Fibroblast of peridontal ligament (primary cell): ENCODE measurements at regions not wholly inside any gene's neighbourhood (a gene's known extent, or its start where the extent isn't known, plus 50 kb on each side); places are given as distances from the start of the nearest gene placed in this dataset.

Experiments used
- DNase-seq: peaks from one replicate; pipeline ENCODE4 v3.0.0-alpha.2; 2010; ENCODE audit errors: extremely low read depth

DNA sequence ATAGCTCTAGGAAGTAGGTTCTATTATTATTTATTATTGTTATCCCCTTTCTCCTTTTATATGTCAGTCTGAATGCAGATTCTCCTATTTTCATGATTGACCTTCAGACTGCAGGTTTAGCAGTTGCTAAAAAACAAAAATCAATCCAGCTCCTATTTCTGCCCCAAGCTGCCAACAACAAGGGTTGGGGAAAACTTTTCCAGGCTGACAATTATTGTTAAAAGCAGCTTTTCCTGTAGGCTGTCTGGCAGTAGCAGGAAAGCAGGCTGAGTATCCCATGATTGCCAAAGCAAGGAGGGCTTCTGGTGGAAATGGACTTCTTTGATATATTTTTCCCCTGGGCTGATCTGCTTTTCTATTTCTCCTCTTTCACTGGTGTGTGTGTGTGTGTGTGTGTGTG, 78.0 kb upstream of the CTLA4 start:
- DNase-seq: no peak

DNA sequence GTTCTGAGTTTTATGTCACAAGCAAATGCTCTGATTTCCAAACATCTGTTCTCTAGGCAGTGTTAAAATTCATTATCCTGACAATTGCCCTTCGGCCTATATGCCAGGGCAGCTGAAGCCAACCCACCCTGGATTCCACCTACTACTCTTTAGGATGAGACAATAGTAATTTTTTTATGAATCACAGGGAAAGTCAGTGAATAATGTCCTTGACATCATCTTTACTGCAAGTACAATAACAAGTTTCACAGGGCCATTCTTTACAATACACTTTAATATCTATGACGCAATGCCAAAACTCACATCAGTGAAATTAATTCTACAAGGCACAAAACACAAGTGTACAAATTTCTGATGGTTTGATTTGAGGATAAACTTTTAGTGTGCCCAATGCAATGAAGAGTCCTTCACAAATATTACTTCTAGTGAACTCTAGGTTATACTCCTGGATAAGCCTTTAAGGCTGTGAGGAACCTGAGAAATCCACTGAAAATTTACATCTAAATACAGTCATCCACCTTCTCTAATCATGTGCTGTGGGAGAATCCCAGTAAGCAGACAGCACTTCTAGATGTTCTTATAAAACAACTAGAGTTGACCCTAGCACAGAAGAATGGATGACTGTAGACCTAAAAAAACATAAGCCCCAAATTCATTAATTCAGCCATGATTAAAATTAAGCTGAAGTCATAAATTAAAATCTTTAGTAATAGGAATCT, 77.3 kb upstream of the CTLA4 start:
- DNase-seq: peak; percentile 29

DNA sequence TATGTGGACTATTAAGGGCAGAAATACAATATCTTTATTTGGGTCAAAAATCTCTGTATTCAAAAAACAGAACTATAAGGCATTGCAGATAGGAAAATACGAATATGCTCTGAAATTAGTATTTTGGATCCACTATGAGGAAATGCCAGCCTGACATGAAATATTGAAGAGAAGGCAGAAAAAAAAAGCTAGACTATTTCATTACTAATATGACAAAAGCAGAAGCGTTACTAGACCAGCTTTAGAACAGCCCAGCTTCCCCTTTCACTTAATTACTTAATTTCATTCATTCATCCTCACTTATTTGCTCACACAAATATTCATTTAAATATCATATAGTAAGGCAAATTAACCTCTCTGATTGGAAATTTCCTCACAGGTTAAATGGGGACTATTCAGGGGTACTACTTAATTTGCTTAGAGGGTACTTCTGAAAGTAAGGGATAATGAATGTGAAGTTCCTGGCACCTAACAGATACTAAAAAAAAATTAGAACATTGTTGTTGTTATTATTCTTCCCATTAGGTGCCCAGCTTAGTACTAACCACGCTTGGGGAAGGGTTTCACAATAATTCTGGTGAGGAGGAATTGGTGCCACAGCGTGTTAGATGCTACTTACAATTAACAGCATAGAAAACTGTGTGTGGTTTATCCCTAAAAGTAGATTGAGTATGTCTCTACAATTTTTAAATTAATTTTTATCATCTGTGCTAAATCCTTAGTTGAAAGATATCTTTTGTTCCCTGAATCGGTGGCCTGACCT, 71.1 kb upstream of the CTLA4 start:
- DNase-seq: no peak

DNA sequence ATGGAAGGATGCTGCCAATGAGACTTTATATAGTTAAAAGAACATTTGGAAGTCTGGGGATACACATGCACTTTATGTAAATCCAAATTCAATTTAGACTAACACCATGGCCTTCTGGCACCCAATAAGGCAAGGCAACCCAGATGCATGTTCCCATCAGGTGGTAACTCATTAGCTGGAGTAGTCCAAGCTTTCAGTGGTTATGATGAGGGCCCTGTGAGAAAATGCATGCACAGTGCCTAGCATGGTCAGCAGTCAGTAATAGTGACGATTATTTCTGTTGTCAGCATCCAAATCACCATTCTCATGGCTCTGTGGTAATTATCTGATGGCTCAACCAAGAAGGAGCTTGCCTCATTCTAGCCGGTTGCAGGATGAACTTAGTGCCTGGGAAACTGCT, 70.3 kb upstream of the CTLA4 start:
- DNase-seq: peak; percentile 78

DNA sequence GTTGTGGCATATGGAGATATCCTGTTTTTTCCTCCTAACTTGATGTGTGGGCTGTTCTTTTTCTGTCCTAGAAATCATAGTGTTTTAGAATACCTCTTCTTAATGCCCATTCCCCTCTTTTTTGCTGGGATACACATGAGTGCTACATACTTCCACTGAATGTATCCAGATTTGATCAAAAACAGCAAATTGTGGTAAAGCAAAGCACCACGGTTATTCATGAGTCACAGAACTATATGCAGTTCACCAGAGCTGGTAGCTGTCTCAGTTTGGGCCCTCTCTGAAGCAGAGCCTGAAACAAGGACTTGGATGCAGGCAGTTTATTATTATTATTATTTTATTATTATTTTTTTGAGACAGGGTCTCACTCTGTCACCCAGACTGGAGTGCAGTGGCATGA, 69.9 kb upstream of the CTLA4 start:
- peak; percentile 88 for DNase-seq

DNA sequence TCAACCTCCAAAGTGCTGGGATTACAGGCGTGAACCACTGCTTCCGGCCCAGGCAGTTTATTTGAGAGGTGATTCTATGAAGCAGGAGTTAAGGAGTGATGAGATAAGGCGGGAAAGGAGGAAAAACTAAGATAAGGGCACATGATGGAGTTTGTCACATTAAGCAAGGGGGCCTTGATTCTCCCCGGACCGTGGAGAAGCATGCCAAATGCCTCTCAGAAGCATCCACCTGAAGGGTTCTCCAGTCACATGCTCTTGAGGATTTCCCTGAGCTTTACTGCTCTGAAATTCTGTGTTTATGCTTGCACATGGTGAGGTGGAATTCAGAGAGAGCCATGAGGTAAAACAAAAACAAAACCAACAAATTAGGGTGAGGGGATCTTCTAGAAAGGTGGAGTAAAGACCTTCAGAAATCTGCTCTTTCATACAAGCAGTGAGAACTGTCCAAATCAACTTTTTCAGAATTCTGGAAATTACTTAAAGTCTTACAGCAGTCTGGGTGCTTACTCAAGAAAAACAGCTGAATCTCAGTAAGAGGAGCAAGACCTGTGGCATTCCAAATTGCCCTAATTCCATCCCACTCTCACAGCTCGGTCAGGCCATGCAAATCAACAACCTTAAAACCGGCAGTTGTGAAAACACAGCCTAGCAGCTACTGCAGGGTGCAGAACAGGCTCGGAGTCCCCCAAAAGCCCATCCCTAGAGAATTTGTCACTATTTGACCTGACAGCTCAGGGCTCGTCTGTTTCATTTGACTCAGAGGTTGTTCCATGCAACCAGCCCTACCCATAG, 69.1 kb upstream of the CTLA4 start:
- DNase-seq: peak; percentile 50

DNA sequence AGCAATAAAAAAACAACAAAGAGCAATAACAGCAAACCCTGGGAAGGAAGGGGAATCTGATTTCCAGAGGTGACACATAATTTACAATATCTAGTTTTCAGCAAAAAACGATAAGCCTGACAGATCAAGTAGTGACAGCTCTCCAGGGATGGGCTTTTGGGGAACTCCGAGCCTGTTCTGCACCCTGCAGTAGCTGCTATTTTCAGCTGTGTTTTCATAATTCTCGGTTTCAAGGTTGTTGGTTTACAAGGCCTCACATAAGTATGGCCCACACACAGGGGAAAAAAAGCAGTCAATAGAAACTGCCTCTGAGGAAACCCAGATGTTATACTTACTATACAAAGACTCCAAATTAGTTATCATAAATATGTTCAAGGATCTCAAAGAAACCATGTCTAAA, 67.7 kb upstream of the CTLA4 start:
- no peak for DNase-seq

DNA sequence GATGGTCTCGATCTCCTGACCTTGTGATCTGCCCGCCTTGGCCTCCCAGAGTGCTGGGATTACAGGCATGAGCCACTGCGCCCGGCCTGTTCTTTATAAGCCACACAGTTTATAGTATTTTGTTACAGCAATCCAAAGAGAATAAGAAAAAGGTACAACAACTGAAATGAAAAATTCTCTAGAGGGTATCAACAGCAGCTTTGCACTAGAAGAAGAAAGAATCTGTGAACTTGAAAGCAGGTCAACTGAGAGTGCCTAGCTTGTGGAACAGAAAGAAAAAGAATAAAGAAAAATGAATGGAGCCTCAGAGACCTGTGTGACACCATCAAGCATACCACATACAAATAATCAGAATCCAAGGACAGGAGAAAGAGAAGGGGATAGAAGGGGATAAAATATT, 66.8 kb upstream of the CTLA4 start:
- DNase-seq: no peak

DNA sequence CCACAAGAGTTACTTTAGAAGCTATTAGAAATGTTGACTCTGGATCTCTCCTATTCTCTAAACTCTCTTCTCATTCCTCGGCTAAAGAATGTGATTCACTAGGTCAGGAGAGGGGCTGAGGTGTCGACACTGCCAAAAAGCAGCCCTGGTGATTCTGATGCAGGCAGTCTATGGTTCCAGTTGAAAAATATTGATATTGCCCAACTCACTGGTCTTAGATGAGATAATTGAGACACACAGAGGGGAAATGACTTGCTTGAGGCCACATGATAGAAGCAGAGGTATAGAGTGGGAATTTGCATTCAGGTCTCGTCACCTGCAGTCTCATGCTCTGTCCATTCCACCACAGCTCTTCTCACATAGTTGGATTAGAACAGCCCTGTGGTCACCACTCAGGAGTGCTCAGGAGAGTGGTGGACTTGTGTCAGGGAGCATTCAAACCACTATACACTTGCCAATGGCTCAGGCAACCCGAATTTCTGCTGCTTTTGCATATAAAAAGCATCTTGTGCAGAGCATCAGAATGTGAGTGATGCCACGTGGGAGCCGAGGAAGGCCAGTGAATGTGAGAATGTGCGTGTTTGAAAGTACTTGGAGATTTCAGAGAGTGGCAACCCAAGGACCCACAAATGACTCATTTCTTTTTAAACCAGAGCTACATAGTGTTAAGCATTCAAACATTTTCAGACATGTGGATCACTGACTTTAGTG, 65.1 kb upstream of the CTLA4 start:
- DNase-seq: peak; percentile 95

DNA sequence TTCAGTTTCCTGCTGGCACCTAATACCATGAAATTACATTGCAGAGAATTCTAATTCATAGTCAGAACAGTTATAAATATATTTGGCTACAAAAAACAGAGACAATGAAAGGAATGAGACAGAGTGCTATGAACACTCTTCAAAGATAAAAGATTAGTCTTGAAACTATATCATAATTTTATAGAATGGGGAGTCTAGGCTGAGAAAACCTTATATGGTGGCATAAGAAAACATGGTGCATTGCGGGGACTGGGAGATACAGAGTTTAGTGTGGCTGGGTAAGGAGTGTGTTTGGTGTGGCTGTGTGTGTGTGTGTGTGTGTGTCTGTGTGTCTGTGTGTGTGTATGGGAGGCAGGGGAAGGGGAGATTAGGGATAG, 64.5 kb upstream of the CTLA4 start:
- DNase-seq: no peak

DNA sequence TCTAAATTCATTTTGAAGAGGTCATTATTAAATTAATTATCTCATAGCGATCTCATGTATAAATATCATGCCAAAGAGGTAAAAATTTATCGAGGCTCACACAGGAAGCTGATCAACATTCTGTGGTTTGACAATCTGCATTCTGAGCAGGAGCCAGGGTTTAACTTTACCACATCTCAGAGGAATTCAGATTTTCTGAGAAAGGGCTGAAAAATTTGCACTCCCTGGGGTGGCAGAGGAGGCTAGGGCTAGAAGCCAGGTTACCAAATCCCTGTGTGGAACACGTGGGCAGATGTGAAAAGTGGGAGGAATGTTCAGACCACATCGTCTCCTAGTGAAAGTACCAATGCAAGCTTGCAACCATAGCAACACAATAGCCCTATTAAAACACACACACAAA, 63.5 kb upstream of the CTLA4 start:
- peak; percentile 100 for DNase-seq

DNA sequence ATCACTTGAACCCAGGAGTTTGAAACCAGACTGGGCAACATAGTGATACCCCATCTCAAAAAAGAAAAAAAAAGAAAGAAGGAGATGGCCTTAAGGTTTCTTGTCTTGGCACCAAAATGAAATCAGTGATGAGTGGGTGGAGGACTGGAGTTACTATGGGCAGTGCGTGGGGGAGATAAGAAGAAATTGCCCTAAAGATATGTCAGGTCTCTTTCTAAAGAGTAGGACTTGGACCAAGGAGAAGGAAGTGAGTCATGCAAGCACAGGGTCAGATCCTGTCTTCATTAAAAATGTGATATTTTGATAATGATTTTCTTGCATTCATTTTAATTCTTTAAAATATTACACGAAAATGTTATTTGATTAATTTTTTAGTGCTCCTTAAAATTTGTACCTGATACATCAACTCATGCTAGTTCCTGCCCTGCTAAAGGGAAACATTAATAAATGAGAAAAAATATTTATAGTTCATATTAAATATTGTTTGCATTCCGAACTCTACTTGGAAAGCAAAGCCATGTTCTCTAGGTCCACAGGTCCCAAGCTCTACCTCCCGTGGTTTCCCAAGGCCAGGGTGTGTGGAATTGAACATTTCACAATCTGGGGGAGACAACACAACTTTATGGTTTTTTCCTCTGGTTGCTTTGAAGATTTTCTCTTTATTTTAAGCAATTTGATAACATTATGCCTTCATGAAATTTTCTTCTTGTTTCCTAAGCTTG, 62.6 kb upstream of the CTLA4 start:
- peak; percentile 31 for DNase-seq

DNA sequence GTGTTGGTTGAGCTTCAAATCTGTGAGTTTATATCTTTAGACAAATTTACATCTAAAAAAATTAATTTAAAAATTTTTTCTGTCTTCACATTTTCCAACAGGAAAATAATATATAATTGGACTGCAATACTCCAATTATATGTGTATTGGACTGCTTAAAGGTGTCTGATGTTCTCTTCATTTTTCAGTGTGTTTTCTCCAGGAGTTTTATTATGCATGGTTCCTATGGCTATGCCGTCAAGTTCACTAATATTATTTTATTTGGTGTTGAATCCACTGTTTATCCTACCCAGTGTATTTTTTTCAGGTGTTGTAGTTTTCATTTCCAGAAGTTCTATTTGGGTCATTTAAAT, 62.1 kb upstream of the CTLA4 start:
- no peak for DNase-seq

DNA sequence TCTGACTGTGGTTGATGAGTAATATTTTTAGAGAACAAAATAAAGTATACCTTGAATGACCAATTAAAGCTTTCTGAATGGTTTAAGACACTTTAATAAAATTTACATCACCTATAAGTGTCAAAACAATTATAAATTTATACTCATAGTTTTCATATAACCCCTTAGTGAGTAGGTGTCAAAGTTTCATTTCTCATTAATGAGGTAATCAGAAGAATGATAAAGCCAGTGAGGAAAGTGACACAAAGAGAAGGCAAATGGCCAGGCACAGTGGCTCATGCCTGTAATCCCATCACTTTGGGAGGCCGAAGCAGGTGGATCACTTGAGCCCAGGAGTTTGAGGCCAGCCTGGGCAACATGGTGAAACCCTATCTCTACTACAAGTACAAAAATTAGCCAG, 60.8 kb upstream of the CTLA4 start:
- DNase-seq: no peak

DNA sequence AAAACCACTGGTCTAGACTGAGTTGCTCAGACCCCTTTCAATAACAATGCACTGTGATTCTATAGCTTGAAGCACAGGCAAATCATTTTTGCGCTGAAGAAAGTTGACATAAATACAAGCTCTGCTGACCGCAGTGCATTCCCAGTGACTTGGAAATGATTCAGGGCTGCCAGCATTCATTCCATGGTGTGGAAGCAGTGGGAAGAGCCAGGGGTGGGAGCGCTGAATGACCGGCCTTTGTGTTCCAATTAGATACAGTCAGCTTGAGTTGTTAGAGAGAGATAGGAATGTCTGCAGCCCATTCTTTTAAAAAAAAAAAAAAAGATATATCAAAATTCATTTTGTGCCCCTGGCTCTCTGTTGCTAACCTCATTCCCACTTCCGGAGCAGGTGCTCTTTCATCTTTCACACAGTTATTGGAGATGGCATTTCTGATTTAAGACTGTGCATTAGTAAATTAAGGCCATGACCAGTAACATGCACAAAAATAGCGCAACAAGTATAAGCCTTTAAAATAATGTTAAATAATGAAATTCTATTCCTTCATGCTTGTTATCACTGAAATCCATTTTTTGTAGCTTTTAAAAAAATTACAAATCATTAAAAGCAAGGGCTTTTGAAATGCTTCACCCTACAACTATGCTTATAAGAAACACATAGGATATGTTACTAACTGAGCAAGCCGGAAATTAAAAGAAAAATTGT, 59.4 kb upstream of the CTLA4 start:
- peak; percentile 98 for DNase-seq

DNA sequence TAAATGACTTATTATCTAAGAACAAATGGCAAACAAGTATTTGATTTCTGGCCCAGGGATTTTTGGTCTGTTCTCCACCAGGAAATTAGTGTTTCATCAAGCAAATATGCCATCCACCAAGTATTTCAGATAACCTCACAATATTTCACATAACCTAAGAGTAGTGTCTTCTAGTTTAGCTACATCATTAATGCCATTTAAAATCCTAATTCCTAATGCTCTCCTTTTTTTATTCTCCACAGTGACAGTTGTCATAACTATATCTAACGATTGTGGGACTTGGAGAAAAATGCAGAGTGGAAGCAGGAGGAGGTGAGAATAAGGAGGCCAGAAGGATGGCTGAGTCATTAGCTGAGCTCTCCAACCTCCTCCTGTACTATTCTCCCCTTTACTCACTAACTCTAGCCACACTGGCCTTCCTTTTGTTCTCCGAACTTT, 58.5 kb upstream of the CTLA4 start:
- peak; percentile 77 for DNase-seq

DNA sequence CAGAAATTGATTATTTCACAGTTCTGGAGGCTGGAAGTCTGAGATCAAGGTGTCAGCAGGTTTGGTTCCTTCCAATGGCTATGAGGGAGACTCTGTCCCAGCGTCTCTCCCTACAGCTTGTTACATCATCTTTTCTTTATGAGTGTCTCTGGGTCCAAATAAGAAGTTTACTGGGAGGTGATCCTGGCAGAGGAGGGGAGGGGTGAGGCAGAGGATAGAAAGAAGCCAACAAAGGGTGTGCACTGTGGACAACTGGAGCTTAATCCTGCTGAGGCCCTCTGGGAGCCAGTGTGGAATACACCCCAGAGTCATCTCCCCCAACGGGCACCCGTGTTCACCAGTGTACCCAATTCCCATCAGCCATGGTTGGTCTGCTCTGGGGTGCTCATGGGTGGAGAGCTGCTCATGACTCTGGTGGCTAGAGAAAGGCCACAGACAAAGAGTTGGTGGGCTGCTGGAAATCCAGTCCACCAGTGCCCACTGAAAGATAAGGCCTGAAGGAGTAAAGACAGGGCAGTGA, 57.5 kb upstream of the CTLA4 start:
- DNase-seq: no peak

DNA sequence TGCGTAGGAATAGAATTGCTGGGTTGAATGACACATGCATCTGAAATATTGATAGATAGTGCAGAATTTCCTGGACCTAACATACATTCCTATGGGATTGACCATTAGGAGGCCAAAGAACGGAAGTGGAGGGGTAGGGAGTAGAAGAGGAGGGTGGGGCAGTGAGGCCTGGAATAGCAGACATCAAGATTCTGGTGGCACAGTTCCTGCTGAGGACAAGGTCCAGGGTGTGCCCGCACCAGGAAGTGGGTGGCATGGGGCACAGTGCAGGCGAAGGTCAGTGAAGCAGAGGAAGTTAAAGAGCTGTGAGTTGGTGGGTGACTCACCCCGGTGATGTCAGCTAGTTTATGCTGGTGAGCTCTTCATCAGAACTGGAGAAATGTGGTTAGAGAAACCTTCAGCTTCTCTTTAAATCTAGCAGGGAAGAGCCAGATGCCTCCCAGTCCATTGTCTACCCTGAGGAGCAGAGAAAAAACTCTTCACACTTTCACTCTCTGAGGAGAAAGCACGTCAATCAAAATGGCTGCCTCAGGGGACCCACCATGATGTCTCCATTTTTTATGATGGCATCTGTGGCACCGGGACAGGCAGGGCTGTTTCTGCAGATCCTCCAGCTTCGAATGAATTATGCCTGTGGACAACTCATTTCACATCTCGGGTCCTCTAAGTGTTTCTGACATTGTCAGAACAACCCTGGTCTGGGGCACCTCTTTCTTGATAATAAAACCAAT, 55.9 kb upstream of the CTLA4 start:
- DNase-seq: peak; percentile 90

DNA sequence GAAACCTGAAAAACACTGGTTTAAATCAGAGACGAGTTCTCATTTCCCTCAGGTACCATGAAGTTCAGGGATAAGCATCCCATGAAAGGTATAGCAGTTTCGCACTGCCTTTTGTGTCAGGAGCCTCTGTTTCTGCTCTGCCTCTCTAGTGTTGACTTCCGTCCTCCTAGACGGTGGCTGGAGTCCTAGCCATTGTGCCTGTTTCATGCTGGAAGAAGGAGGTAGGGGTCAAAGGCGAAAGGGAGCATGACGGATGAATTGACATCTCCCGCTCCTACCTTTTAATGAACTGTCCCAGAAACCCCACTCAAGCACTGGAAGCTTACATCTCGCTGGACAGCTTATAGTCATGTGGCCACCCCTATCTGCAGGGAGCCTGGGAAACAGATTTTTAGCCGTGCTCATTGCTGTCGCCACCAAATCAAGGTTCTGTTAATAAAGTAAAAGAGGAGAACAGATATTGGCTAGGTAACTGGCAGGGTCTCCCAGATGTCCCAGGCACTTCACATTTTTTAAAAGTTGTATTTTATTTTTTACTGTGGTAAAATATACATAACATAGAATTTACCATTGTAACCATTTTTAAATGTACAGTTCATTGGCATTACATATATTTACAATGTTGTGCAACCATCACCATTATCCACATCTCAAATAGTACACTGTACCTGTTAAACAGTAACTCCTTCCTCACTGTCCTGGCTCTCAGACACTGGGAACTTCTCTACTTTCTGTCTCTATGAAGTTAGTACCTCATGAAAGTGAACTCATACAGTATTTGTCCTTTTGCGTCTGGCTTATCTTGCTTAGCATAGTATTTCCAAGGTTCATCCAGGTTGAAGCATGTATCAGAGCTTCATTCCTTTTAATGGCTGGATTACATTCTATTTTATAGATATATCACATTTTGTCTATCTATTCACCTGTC, 55.0 kb upstream of the CTLA4 start:
- DNase-seq: no peak
